ENCODE measurements at regions not wholly inside any gene's neighbourhood (a gene's known extent, or its start where the extent isn't known, plus 50 kb on each side); places are given as distances from the start of the nearest gene placed in this dataset.

DNA sequence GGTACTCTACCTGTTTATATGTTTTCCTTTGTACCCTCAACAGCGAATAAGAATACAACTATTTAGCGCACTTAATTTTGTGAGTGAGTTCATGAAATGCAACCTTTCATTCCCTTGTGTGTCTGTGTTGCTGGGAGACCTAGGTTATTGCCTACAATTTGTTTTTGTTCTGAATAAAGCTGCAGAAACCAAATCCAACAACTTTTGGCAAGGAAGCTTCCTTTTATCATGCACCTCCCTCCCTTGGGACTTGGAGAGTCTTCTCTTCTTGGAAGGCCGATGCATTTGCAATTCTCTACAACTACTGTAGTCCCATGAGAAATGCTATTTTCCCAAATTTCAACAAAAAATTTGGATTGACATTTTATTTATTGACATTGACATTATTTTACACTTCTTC is 1002.4 kb upstream of the CADM2 start:
- TF ChIP-seq CTCF (conservative IDR thresholded peaks at IDR 0.05; ENCODE audit: low read length) (no peak), EZH2phosphoT487 (IDR thresholded peaks at IDR 0.05; ENCODE audit: borderline replicate concordance) (no peak)
